GM06990 (cell line): ENCODE measurements at regions not wholly inside any gene's neighbourhood (a gene's known extent, or its start where the extent isn't known, plus 50 kb on each side); places are given as distances from the start of the nearest gene placed in this dataset.
A peak's percentile ranks its signal among the peaks of the same experiment; 100 is the strongest.

Experiments used
- DNase-seq: peaks from one replicate; pipeline ENCODE4 v3.0.0-alpha.2; 2011; ENCODE audit not compliant: insufficient read length; ENCODE audit errors: extremely low read depth
- H3K27me3 ChIP-seq: replicated peaks from 2 replicates; pipeline ENCODE4 v1.6.0; 2011; ENCODE audit warnings: low read length; ENCODE audit not compliant: control insufficient read depth, insufficient read depth
- H3K36me3 ChIP-seq: 2 replicates; pipeline ENCODE4 v1.5.1; 2011; ENCODE audit warnings: low read length; ENCODE audit not compliant: control insufficient read depth, insufficient read depth
- H3K4me3 ChIP-seq: replicated peaks from 2 replicates; pipeline ENCODE4 v1.5.1; 2011; ENCODE audit warnings: low read depth, mild to moderate bottlenecking, control low read depth, low read length
- CTCF ChIP-seq: IDR thresholded peaks from 2 replicates; pipeline ENCODE4 v1.5.1; 2011; ENCODE audit warnings: low read length, control low read depth, mild to moderate bottlenecking, inconsistent platforms; ENCODE audit not compliant: insufficient read depth, poor library complexity, severe bottlenecking

GRCh38 chr3:117518364-117518763, 808.8 kb downstream of the TUSC7 start:
- Histone ChIP-seq H3K4me3 (no peak overlapping the region), H3K27me3 (no peaks in the 10 kb centered on the region; the same call in 1 of the 2 replicates), H3K36me3 (no peaks in the 10 kb centered on the region)
- no peak for DNase-seq
- TF ChIP-seq CTCF: no peak

GRCh38 chr3:117519776-117520175, 810.2 kb downstream of the TUSC7 start:
- Histone ChIP-seq H3K36me3 (no peaks in the 10 kb centered on the region), H3K4me3 (no peak overlapping the region), H3K27me3 (no peaks in the 10 kb centered on the region; the same call in 1 of the 2 replicates)
- DNase-seq: no peak
- TF ChIP-seq CTCF: no peak

- DNase-seq: no peak
- Histone ChIP-seq H3K27me3 (no peaks in the 10 kb centered on the region; the same call in 1 of the 2 replicates), H3K36me3 (no peaks in the 10 kb centered on the region), H3K4me3 (no peak overlapping the region)
- no peak for TF ChIP-seq CTCF
These were observed 811.0 kb downstream of the TUSC7 start for GRCh38 chr3:117520582-117520981.

- Histone ChIP-seq H3K4me3 (no peak overlapping the region), H3K36me3 (no peaks in the 10 kb centered on the region), H3K27me3 (no peaks in the 10 kb centered on the region; the same call in 1 of the 2 replicates)
- TF ChIP-seq CTCF: no peak
- DNase-seq: no peak
These were observed 813.8 kb downstream of the TUSC7 start for GRCh38 chr3:117523418-117523817.

GRCh38 chr3:117524890-117525289, 815.3 kb downstream of the TUSC7 start:
- no peak for TF ChIP-seq CTCF
- Histone ChIP-seq H3K4me3 (no peak overlapping the region), H3K27me3 (no peaks in the 10 kb centered on the region), H3K36me3 (no peaks in the 10 kb centered on the region)
- DNase-seq: no peak

GRCh38 chr3:117526470-117527079, 817.0 kb downstream of the TUSC7 start:
- no peak for DNase-seq

More at GRCh38 chr3:117526470-117527079, 817.0 kb downstream of the TUSC7 start:
- TF ChIP-seq CTCF: peak; percentile 67
- no peaks in the 10 kb centered on the region for H3K36me3 ChIP-seq
- no peak overlapping the region for H3K4me3 ChIP-seq
- H3K27me3 ChIP-seq: no peaks in the 10 kb centered on the region
